ENCODE measurements at regions not wholly inside any gene's neighbourhood (a gene's known extent, or its start where the extent isn't known, plus 50 kb on each side); places are given as distances from the start of the nearest gene placed in this dataset.

- peaks cover 13% of the 10 kb centered on the region for H3K27me3 Mint-ChIP-seq
- H3K36me3 Mint-ChIP-seq: no peaks in the 10 kb centered on the region
- H3K27ac Mint-ChIP-seq: no peak overlapping the region
- no peaks in the 10 kb centered on the region for H3K4me1 Mint-ChIP-seq
- no peaks in the 10 kb centered on the region for H3K9me3 Mint-ChIP-seq
- no peak overlapping the region for H3K4me3 Mint-ChIP-seq
These were observed 100.5 kb upstream of the NMUR2 start for GRCh38 chr5:152505442-152506042.

- no peaks in the 10 kb centered on the region for H3K4me1 Mint-ChIP-seq
- no peaks in the 10 kb centered on the region for H3K9me3 Mint-ChIP-seq
- H3K27me3 Mint-ChIP-seq: peaks cover 11% of the 10 kb centered on the region
- H3K36me3 Mint-ChIP-seq: no peaks in the 10 kb centered on the region
- no peak overlapping the region for H3K27ac Mint-ChIP-seq
- H3K4me3 Mint-ChIP-seq: no peak overlapping the region
These were observed 106.0 kb upstream of the NMUR2 start for GRCh38 chr5:152511120-152511519.

DNA sequence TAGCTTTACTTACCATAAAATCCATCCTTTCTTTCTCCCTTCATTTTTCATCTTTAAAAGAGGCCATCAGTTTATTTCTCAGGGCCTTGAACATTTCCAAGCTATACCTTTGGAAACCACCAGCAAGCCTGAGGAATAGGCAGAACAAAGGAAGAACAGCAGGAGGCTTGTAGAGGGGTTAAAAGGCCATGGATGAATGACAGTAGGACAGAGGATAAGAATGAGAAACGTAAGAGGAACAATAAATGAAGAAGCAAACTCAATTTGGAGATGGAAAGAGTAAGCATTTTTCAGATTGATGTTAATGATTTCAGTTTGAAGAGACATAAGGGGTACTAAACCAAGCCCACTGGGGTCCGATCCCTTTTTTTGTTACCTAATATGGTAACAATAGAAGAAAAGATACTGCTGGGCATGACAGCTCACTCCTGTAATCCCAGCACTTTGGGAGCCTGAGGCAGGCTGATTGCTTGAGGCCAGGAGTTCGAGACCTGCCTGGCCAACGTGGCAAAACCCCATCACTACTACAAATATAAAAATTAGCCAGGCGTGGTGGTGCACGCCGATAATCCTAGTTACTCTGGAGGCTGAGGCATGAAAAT is 106.6 kb upstream of the NMUR2 start:
- no peaks in the 10 kb centered on the region for H3K4me1 Mint-ChIP-seq
- H3K4me3 Mint-ChIP-seq: no peak overlapping the region
- H3K36me3 Mint-ChIP-seq: no peaks in the 10 kb centered on the region
- H3K27me3 Mint-ChIP-seq: peaks cover 9% of the 10 kb centered on the region
- H3K9me3 Mint-ChIP-seq: no peaks in the 10 kb centered on the region
- H3K27ac Mint-ChIP-seq: no peak overlapping the region

GRCh38 chr5:152514827-152515397 is 109.8 kb upstream of the NMUR2 start:
- no peaks in the 10 kb centered on the region for H3K9me3 Mint-ChIP-seq
- peaks cover 9% of the 10 kb centered on the region for H3K27me3 Mint-ChIP-seq
- H3K4me3 Mint-ChIP-seq: no peak overlapping the region
- H3K36me3 Mint-ChIP-seq: no peaks in the 10 kb centered on the region
- H3K27ac Mint-ChIP-seq: no peak overlapping the region
- H3K4me1 Mint-ChIP-seq: no peaks in the 10 kb centered on the region

GRCh38 chr5:152523964-152524363 is 118.9 kb upstream of the NMUR2 start:
- no peaks in the 10 kb centered on the region for H3K36me3 Mint-ChIP-seq
- no peaks in the 10 kb centered on the region for H3K9me3 Mint-ChIP-seq
- H3K27me3 Mint-ChIP-seq: no peaks in the 10 kb centered on the region
- peaks cover 20% of the 10 kb centered on the region for H3K4me1 Mint-ChIP-seq
- H3K4me3 Mint-ChIP-seq: no peak overlapping the region
- H3K27ac Mint-ChIP-seq: no peak overlapping the region

DNA sequence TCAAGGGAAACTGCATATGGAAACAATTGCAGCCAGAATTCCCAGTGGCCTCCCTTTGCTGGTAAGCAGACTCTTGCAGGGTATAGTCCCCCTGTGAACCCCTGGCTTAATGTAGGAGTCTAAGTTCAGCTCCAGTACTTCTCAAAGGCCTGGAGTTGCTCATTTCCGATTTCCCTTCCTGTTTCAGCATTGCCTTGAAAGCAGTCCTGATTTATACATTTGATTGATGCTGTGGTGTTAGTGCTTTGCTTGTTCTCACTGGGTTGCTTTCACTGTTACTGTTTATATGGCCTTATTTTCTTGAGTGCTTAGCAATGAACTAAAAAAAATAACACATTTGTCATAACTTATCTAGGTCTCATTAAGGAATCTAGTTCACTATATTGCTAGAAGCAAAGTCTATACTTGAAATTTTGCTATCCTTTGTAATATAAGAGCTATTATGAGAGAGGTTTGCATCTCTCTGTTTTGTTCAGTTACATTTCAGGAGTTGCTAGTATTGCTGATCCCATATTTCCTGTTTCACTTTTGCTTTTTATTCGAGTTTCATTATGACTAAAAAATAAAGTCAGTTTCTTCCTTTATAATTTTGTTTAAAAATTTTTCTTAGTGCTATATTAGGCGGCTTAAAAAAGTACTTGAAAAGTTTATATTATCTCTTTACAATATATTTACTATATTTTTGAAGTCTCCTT is 122.4 kb upstream of the NMUR2 start:
- Mint-ChIP-seq H3K36me3 (no peaks in the 10 kb centered on the region), H3K4me3 (peak overlapping the region; percentile 2), H3K27me3 (no peaks in the 10 kb centered on the region), H3K27ac (peak overlapping the region; percentile 15), H3K9me3 (no peaks in the 10 kb centered on the region), H3K4me1 (peaks cover 25% of the 10 kb centered on the region)

- peaks cover 25% of the 10 kb centered on the region for H3K4me1 Mint-ChIP-seq
- no peak overlapping the region for H3K4me3 Mint-ChIP-seq
- H3K27me3 Mint-ChIP-seq: peaks cover 1% of the 10 kb centered on the region
- H3K27ac Mint-ChIP-seq: no peak overlapping the region
- H3K36me3 Mint-ChIP-seq: no peaks in the 10 kb centered on the region
- H3K9me3 Mint-ChIP-seq: no peaks in the 10 kb centered on the region
These were observed 124.4 kb upstream of the NMUR2 start for GRCh38 chr5:152529440-152529839.

DNA sequence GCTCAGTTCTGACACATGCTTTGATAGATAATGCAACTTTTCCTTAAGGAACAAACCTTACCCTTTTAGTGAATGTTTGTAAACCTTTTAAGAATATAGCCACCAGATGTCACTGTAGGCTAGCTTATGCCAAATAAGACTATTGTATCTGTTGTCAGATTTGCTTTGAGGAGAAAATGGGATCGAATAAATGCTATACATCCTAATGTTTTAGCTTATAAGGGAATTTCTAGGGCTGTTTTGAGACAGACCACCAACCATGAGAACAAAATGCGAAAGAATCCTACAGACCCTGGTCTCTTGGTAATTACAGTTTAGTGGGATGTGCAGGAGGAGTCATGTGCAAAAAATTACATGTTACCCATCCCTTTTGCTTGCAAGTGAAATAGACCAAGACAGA is 127.6 kb upstream of the NMUR2 start:
- Mint-ChIP-seq H3K4me1 (peaks cover 16% of the 10 kb centered on the region), H3K4me3 (no peak overlapping the region), H3K9me3 (no peaks in the 10 kb centered on the region), H3K36me3 (no peaks in the 10 kb centered on the region), H3K27me3 (peaks cover 1% of the 10 kb centered on the region), H3K27ac (no peak overlapping the region)

GRCh38 chr5:152534641-152535040 is 129.6 kb upstream of the NMUR2 start:
- H3K4me3 Mint-ChIP-seq: no peak overlapping the region
- peaks cover 1% of the 10 kb centered on the region for H3K27me3 Mint-ChIP-seq
- no peak overlapping the region for H3K27ac Mint-ChIP-seq
- no peaks in the 10 kb centered on the region for H3K4me1 Mint-ChIP-seq
- H3K9me3 Mint-ChIP-seq: no peaks in the 10 kb centered on the region
- H3K36me3 Mint-ChIP-seq: no peaks in the 10 kb centered on the region

DNA sequence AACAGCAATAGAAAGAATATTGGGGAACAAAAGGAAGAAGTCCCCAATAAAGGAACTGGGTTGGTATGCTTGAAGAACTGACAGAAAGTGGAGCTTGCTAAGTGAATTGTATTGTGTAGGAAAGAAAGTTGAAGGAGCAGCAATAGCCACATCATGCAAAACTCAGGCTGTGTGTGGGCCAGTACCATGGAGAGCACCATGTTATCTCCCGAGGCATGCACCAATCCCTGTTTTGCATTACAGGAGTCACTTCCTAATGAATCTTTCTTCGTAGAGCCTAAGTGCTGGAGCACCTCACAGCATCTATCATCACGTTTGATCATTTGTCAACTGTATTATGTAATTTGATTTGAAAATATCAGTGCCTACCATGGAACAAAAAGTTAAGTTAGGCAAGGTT is 137.7 kb upstream of the NMUR2 start:
- Mint-ChIP-seq H3K9me3 (peaks cover 4% of the 10 kb centered on the region), H3K4me1 (no peaks in the 10 kb centered on the region), H3K36me3 (no peaks in the 10 kb centered on the region), H3K4me3 (no peak overlapping the region), H3K27me3 (peaks cover 22% of the 10 kb centered on the region), H3K27ac (no peak overlapping the region)

DNA sequence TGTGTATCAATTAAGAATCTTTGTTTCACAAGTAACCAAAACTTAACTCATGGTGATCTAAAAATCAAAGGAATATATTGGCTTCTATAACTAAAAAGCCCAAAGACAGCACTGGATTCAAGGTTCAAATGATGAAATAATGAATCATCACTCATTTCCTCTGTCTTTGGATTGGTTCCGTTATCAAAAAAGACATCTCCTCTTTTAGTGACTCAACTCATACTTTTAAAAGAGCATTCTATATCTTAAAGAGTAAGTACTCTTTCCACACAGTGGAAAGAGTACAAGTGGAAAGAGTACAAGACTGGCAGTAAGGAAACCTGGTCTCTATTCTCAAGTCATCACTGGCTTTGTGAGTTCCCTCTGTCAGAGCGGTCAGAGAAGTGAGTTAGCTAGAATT is 141.4 kb upstream of the NMUR2 start:
- Mint-ChIP-seq H3K9me3 (peaks cover 4% of the 10 kb centered on the region), H3K27ac (no peak overlapping the region), H3K36me3 (no peaks in the 10 kb centered on the region), H3K27me3 (peaks cover 19% of the 10 kb centered on the region), H3K4me1 (no peaks in the 10 kb centered on the region), H3K4me3 (no peak overlapping the region)

GRCh38 chr5:152547202-152547601 is 142.1 kb upstream of the NMUR2 start:
- Mint-ChIP-seq H3K9me3 (peaks cover 4% of the 10 kb centered on the region), H3K4me3 (no peak overlapping the region), H3K27me3 (peaks cover 16% of the 10 kb centered on the region), H3K27ac (no peak overlapping the region), H3K36me3 (no peaks in the 10 kb centered on the region), H3K4me1 (no peaks in the 10 kb centered on the region)

- no peak overlapping the region for H3K4me3 Mint-ChIP-seq
- no peaks in the 10 kb centered on the region for H3K36me3 Mint-ChIP-seq
- no peaks in the 10 kb centered on the region for H3K4me1 Mint-ChIP-seq
- no peak overlapping the region for H3K27ac Mint-ChIP-seq
- H3K9me3 Mint-ChIP-seq: no peaks in the 10 kb centered on the region
- H3K27me3 Mint-ChIP-seq: peaks cover 3% of the 10 kb centered on the region
These were observed 144.6 kb upstream of the NMUR2 start for GRCh38 chr5:152549709-152550108.

- Mint-ChIP-seq H3K27me3 (peaks cover 3% of the 10 kb centered on the region), H3K9me3 (no peaks in the 10 kb centered on the region), H3K4me3 (no peak overlapping the region), H3K4me1 (no peaks in the 10 kb centered on the region), H3K27ac (no peak overlapping the region), H3K36me3 (no peaks in the 10 kb centered on the region)
These were observed 146.0 kb upstream of the NMUR2 start for GRCh38 chr5:152551061-152551460.

- no peaks in the 10 kb centered on the region for H3K9me3 Mint-ChIP-seq
- no peak overlapping the region for H3K4me3 Mint-ChIP-seq
- H3K4me1 Mint-ChIP-seq: no peaks in the 10 kb centered on the region
- H3K27me3 Mint-ChIP-seq: peaks cover 1% of the 10 kb centered on the region
- H3K36me3 Mint-ChIP-seq: no peaks in the 10 kb centered on the region
- no peak overlapping the region for H3K27ac Mint-ChIP-seq
These were observed 151.7 kb upstream of the NMUR2 start for GRCh38 chr5:152556784-152557183.

GRCh38 chr5:152560512-152561137 is 155.5 kb upstream of the NMUR2 start:
- no peaks in the 10 kb centered on the region for H3K9me3 Mint-ChIP-seq
- H3K27ac Mint-ChIP-seq: no peak overlapping the region
- H3K4me1 Mint-ChIP-seq: no peaks in the 10 kb centered on the region
- no peaks in the 10 kb centered on the region for H3K36me3 Mint-ChIP-seq
- no peak overlapping the region for H3K4me3 Mint-ChIP-seq
- H3K27me3 Mint-ChIP-seq: no peaks in the 10 kb centered on the region
